Heart right ventricle (tissue), 16 donors: ENCODE measurements at regions not wholly inside any gene's neighbourhood (a gene's known extent, or its start where the extent isn't known, plus 50 kb on each side); places are given as distances from the start of the nearest gene placed in this dataset.

Source experiments
- ATAC-seq, 8 donors: fragments of 200-7000 bp; cut with Tn5 transposase; one replicate each; pipeline ENCODE4 v1.9.1; 2020; ENCODE audit warnings: mild to moderate bottlenecking in 8 of 8, moderate library complexity in 8 of 8, moderate number of reproducible peaks in 1 of 8
- DNase-seq, 2 donors: peaks; one replicate each; pipeline ENCODE4 v3.0.0-alpha.2; 2020
- H3K27ac ChIP-seq, 10 donors: fragments of 200-600 bp; sonication (generic) in 2 of 10; one replicate each; pipeline versions ENCODE4 v1.5.0 to v1.8.0; 2020 to 2022; ENCODE audit warnings: mild to moderate bottlenecking in 3 of 10
- H3K27me3 ChIP-seq, 7 donors: fragments of 200-600 bp; one replicate each; pipeline ENCODE4 v1.8.0; 2021 to 2022; ENCODE audit warnings: mild to moderate bottlenecking in 2 of 7
- H3K36me3 ChIP-seq, 9 donors: fragments of 200-600 bp; sonication (generic) in 1 of 9; one replicate each; pipeline versions ENCODE4 v1.5.0 to v1.8.0; 2020 to 2022; ENCODE audit warnings: mild to moderate bottlenecking in 2 of 9
- H3K4me1 ChIP-seq, 9 donors: fragments of 200-600 bp; sonication (generic) in 1 of 9; one replicate each; pipeline versions ENCODE4 v1.5.0 to v1.8.0; 2020 to 2022; ENCODE audit warnings: mild to moderate bottlenecking in 4 of 9
- H3K4me3 ChIP-seq, 10 donors: fragments of 200-600 bp; sonication (generic) in 2 of 10; one replicate each; pipeline versions ENCODE4 v1.5.0 to v1.8.0; 2020 to 2022; ENCODE audit warnings: mild to moderate bottlenecking in 7 of 10, moderate library complexity in 2 of 10
- H3K9me3 ChIP-seq, 11 donors: fragments of 200-600 bp in 10 of 11; sonication (generic) in 2 of 11; one replicate each; pipeline versions ENCODE4 v1.5.0 to v1.8.0; 2013 to 2022; ENCODE audit warnings: mild to moderate bottlenecking in 2 of 11, control low read depth in 1 of 11, moderate library complexity in 1 of 11
- CTCF ChIP-seq, 9 donors: fragments of 200-600 bp; sonication (generic) in 2 of 9; IDR thresholded peaks; one replicate each; pipeline versions ENCODE4 v1.5.0 to v1.8.0; 2021 to 2022; ENCODE audit warnings: antibody characterized with exemption in 9 of 9, mild to moderate bottlenecking in 5 of 9, moderate library complexity in 1 of 9
- WGBS, 2 donors: extraction: QIAGEN DNeasy Blood & Tissue Kit; methylation state at CpG; one replicate each; pipeline ENCODE4 v1.1.7; 2013; ENCODE audit warnings: inconsistent platforms in 1 of 2; 5-methylcytosine and 5-hydroxymethylcytosine counted together
- intact Hi-C, 10 donors: fragments of 100-400 bp; cut with DNase I; formaldehyde crosslinking; loops; one replicate each; pipeline versions ENCODE4 v1.11.1 to v1.14.2; 2022
- donor health status: Arrhythmogenic right ventricular cardiomyopathy.
- donor health status: ischemic (EF 13 %, LVEDD 7.1; RV severe dilation, severe dysfunction).
- donor health status: healthy with polysubstance abuse.
- donor health status: DM: no; HTN: yes; CAD: no.
- donor health status: DM: no; HTN: no; CAD: no.
- donor health status: ischemic (EF 25% LVEDD 6.9; RV normal size, moderate dysfunction).
- donor health status: ischemic (EF 25% LVEDD 5.7; RV mildly dilated, moderate dysfunction).
- donor health status: healthy.
- donor health status: DM: yes; HTN: yes; CAD: no.
- donor health status: Ischemic cardiomyopathy.
- donor health status: ischemic (EF 35%, LVEDD 5.7; RV mildly dilated, moderate dysfunction).
- donor health status: nonischemic (EF 11% LVEDD 7.7; RV severe dilation, severe dysfunction).
- donor health status: DM: yes; HTN: yes; CAD: no.
- donor health status: PGD.
- donor health status: ischemic (EF 29% LVEDD 5.4; RV normal size, mild dysfunction).
- donor health status: nonischemic (EF 23%, LVEDD 6.1; RV moderate dilation, normal function).

GRCh38 chr3:113055961-113056360, 65.2 kb downstream of the GTPBP8 start:
- no peaks in the 10 kb centered on the region for H3K36me3 ChIP-seq
- ATAC-seq (no peak), DNase-seq (no peak)
- H3K4me1 ChIP-seq: peaks cover 0 to 33% (median 5%) of the 10 kb centered on the region in 9 donors
- no peak overlapping the region for H3K27ac ChIP-seq
- intact Hi-C loops: loop anchor here in 7 of 10 donors (5.0 to 10.0 kb wide), 4 partner anchors 76 to 569 kb away; no protein-coding TSS in a partner anchor
- TF ChIP-seq CTCF (IDR thresholded peaks at IDR 0.05): no peak
- no peak overlapping the region for H3K4me3 ChIP-seq
- H3K27me3 ChIP-seq: no peaks in the 10 kb centered on the region
- 80 to 85% methylated on average over 5 of the region's 5 CpGs for WGBS, 2 donors
- no peaks in the 10 kb centered on the region for H3K9me3 ChIP-seq

GRCh38 chr3:113057117-113057516, 66.3 kb downstream of the GTPBP8 start:
- no peaks in the 10 kb centered on the region for H3K9me3 ChIP-seq
- no peaks in the 10 kb centered on the region for H3K27me3 ChIP-seq
- 68% methylated on average over 3 of the region's 3 CpGs for WGBS, 2 donors
- TF ChIP-seq CTCF (IDR thresholded peaks at IDR 0.05): no peak
- H3K4me3 ChIP-seq: no peak overlapping the region
- no peaks in the 10 kb centered on the region for H3K36me3 ChIP-seq
- no peak for ATAC-seq
- H3K4me1 ChIP-seq: peaks cover 0 to 21% (median 0%) of the 10 kb centered on the region in 9 donors
- DNase-seq: no peak
- no peak overlapping the region for H3K27ac ChIP-seq
- intact Hi-C loops: loop anchor here in 7 of 10 donors (5.0 to 10.0 kb wide), 4 partner anchors 75 to 568 kb away; no protein-coding TSS in a partner anchor

GRCh38 chr3:113058188-113058587, 67.4 kb downstream of the GTPBP8 start:
- peaks cover 0 to under 1% (median 0%) of the 10 kb centered on the region in 9 donors for H3K36me3 ChIP-seq
- DNase-seq (no peak), ATAC-seq (no peak)
- no peak for TF ChIP-seq CTCF (IDR thresholded peaks at IDR 0.05)
- no peak overlapping the region for H3K4me3 ChIP-seq
- WGBS, 2 donors: 92 to 97% methylated on average over 3 of the region's 3 CpGs
- no peak overlapping the region for H3K27ac ChIP-seq
- H3K27me3 ChIP-seq: no peaks in the 10 kb centered on the region
- peaks cover 0 to 21% (median 0%) of the 10 kb centered on the region in 9 donors for H3K4me1 ChIP-seq
- no peaks in the 10 kb centered on the region for H3K9me3 ChIP-seq
- intact Hi-C loops: loop anchor here in 7 of 10 donors (5.0 to 10.0 kb wide), 4 partner anchors 74 to 567 kb away; no protein-coding TSS in a partner anchor

GRCh38 chr3:113062705-113063104, 71.9 kb downstream of the GTPBP8 start:
- Histone ChIP-seq H3K27me3 (no peaks in the 10 kb centered on the region), H3K27ac (no peak overlapping the region), H3K4me1 (no peaks in the 10 kb centered on the region), H3K36me3 (peaks cover 0 to 14% (median 0%) of the 10 kb centered on the region in 9 donors), H3K4me3 (no peak overlapping the region), H3K9me3 (peaks cover 0 to 12% (median 0%) of the 10 kb centered on the region in 11 donors)
- no peak for DNase-seq
- ATAC-seq: no peak
- TF ChIP-seq CTCF (IDR thresholded peaks at IDR 0.05): no peak
- intact Hi-C loops: no loop called here
